DOHH2 (cell line): ENCODE measurements at regions not wholly inside any gene's neighbourhood (a gene's known extent, or its start where the extent isn't known, plus 50 kb on each side); places are given as distances from the start of the nearest gene placed in this dataset.

Source experiments
- H3F3A ChIP-seq: fragments of 200-600 bp; sonication (generic), shearing (Covaris generic); 2 replicates; pipeline ENCODE4 v1.6.0; 2016; ENCODE audit warnings: antibody characterized with exemption, mild to moderate bottlenecking; ENCODE audit not compliant: control insufficient read depth, insufficient read depth
- H3K27ac ChIP-seq: fragments of 200-600 bp; sonication (generic); 2 replicates; pipeline ENCODE4 v1.5.1; 2014; ENCODE audit warnings: low read depth, mild to moderate bottlenecking, low read length, moderate library complexity
- H3K27me3 ChIP-seq: fragments of 200-600 bp; sonication (generic); 2 replicates; pipeline ENCODE4 v1.6.1; 2014; ENCODE audit warnings: mild to moderate bottlenecking, low read length, mixed read lengths; ENCODE audit not compliant: control insufficient read depth
- H3K36me3 ChIP-seq: fragments of 200-600 bp; sonication (generic); 2 replicates; pipeline ENCODE4 v1.6.1; 2014; ENCODE audit warnings: mild to moderate bottlenecking, low read length, moderate library complexity, mixed read lengths; ENCODE audit not compliant: control insufficient read depth
- H3K4me1 ChIP-seq: fragments of 200-600 bp; sonication (generic); 2 replicates; pipeline ENCODE4 v1.6.1; 2014; ENCODE audit warnings: mild to moderate bottlenecking, low read length, mixed read lengths; ENCODE audit not compliant: control insufficient read depth
- H3K4me2 ChIP-seq: fragments of 200-600 bp; sonication (generic); 2 replicates; pipeline ENCODE4 v1.6.0; 2014; ENCODE audit warnings: mild to moderate bottlenecking, low read length, moderate library complexity
- H3K4me3 ChIP-seq: fragments of 200-600 bp; sonication (generic); 2 replicates; pipeline ENCODE4 v1.5.1; 2014; ENCODE audit warnings: mild to moderate bottlenecking, low read length, mixed read lengths
- H3K79me2 ChIP-seq: fragments of 200-600 bp; sonication (generic); 2 replicates; pipeline ENCODE4 v1.6.1; 2014; ENCODE audit warnings: mild to moderate bottlenecking, low read length, mixed read lengths; ENCODE audit not compliant: control insufficient read depth
- H3K9me2 ChIP-seq: fragments of 200-600 bp; sonication (generic); replicated peaks from 2 replicates; pipeline ENCODE4 v1.6.1; 2014; ENCODE audit warnings: mild to moderate bottlenecking, low read length, mixed read lengths; ENCODE audit not compliant: control insufficient read depth
- H3K9me3 ChIP-seq: fragments of 200-600 bp; sonication (generic); 2 replicates; pipeline ENCODE4 v1.6.1; 2014; ENCODE audit warnings: antibody characterized with exemption, low read length, mixed read lengths; ENCODE audit not compliant: control insufficient read depth, insufficient read depth
- H4K20me1 ChIP-seq: fragments of 200-600 bp; sonication (generic); 2 replicates; pipeline ENCODE4 v1.6.0; 2014; ENCODE audit warnings: low read depth, mild to moderate bottlenecking, antibody characterized with exemption, low read length, moderate library complexity; ENCODE audit not compliant: control insufficient read depth, insufficient read depth
- EZH2phosphoT487 ChIP-seq: fragments of 200-600 bp; sonication (generic); IDR thresholded peaks from 2 replicates; pipeline ENCODE4 v1.6.1; 2017; ENCODE audit warnings: borderline replicate concordance, mild to moderate bottlenecking, antibody characterized with exemption, low read length, moderate library complexity, mixed read lengths
- TF ChIP-seq, protein P1 (sequence below): fragments of 200-600 bp; sonication (generic); IDR thresholded peaks from one replicate; pipeline ENCODE4 v1.5.1; 2014; ENCODE audit warnings: antibody characterized with exemption, mild to moderate bottlenecking, low read depth, low read length; ENCODE audit not compliant: poor library complexity, severe bottlenecking

DNA sequence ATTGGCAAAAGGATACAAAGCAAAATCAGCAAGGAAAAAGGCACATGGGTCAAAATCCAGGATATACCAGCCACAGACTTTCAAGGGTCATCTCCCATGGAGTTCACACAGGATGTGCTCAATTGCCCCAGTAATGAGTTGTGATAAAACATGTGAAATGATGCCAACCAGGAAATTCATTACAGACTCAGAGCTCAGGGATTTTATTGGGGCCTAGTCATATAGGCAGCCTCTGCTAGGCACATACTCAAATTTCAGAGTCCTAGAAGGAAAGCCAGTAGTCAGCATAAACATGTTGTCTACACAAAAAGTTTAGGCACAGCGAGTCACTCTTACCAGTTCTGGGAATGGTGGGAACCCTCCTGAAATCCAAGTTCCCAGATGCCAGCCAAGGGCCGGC is 64.4 kb upstream of the OSBPL8 start:
- Histone ChIP-seq H3K36me3 (no peaks in the 10 kb centered on the region), H3K27me3 (peaks cover 6% of the 10 kb centered on the region; the same call in 1 of the 2 replicates), H3K27ac (no peak overlapping the region), H3K79me2 (no peaks in the 10 kb centered on the region), H3K4me1 (no peaks in the 10 kb centered on the region), H3K4me2 (no peak overlapping the region), H4K20me1 (no peaks in the 10 kb centered on the region), H3K9me2 (no peaks in the 10 kb centered on the region), H3K4me3 (no peak overlapping the region), H3K9me3 (no peaks in the 10 kb centered on the region), H3F3A (no peaks in the 10 kb centered on the region)
- no peak for TF ChIP-seq EZH2phosphoT487
- TF ChIP-seq, protein P1, sequence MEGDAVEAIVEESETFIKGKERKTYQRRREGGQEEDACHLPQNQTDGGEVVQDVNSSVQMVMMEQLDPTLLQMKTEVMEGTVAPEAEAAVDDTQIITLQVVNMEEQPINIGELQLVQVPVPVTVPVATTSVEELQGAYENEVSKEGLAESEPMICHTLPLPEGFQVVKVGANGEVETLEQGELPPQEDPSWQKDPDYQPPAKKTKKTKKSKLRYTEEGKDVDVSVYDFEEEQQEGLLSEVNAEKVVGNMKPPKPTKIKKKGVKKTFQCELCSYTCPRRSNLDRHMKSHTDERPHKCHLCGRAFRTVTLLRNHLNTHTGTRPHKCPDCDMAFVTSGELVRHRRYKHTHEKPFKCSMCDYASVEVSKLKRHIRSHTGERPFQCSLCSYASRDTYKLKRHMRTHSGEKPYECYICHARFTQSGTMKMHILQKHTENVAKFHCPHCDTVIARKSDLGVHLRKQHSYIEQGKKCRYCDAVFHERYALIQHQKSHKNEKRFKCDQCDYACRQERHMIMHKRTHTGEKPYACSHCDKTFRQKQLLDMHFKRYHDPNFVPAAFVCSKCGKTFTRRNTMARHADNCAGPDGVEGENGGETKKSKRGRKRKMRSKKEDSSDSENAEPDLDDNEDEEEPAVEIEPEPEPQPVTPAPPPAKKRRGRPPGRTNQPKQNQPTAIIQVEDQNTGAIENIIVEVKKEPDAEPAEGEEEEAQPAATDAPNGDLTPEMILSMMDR, result no peak

DNA sequence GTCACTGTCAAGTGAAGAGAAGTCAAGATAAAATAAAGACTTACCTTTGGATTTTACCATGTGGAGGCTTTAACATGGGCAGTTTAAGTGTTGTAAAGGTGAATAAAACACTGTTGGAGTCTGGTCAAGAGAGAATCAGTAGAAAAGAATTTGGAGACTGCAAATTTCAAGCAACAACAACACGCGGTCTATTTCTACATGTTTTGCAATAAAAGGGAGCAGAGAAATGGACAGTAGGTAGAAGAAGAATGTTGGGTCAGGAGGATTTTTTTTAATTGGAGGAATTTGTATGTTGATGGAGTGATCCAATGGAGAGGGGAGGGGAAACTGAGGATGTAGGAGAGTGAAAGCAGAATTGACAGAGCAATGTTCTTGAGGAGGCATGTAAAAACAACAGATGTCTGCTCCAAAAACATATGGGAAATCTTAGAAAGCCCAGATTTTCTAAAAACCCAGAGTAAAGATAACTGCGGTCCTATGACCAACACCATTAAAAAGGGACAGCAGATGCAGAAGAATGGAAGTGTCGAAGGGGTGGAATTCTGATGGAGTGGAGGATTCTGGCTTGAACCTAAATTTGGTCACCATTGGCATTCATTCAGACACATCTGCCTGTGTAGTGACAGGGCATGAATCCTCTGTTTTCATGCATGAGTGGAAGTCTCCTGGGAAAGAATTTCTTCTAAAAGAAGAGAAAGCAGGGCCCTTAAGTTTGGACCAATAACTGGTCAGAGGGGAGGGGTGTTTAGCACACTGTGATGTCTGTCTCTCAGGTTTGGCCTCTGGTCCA is 68.0 kb upstream of the OSBPL8 start:
- no peak overlapping the region for H3K27ac ChIP-seq
- H3K4me2 ChIP-seq, result no peak overlapping the region
- H3K9me2 ChIP-seq, result no peaks in the 10 kb centered on the region
- no peaks in the 10 kb centered on the region for H3F3A ChIP-seq
- no peaks in the 10 kb centered on the region for H3K79me2 ChIP-seq
- H3K4me3 ChIP-seq, result no peak overlapping the region
- peaks cover 6% of the 10 kb centered on the region; the same call in 1 of the 2 replicates for H3K27me3 ChIP-seq
- TF ChIP-seq, protein P1, result no peak
- no peak for TF ChIP-seq EZH2phosphoT487
- no peaks in the 10 kb centered on the region for H3K4me1 ChIP-seq
- no peaks in the 10 kb centered on the region for H3K9me3 ChIP-seq
- no peaks in the 10 kb centered on the region for H4K20me1 ChIP-seq
- no peaks in the 10 kb centered on the region for H3K36me3 ChIP-seq

DNA sequence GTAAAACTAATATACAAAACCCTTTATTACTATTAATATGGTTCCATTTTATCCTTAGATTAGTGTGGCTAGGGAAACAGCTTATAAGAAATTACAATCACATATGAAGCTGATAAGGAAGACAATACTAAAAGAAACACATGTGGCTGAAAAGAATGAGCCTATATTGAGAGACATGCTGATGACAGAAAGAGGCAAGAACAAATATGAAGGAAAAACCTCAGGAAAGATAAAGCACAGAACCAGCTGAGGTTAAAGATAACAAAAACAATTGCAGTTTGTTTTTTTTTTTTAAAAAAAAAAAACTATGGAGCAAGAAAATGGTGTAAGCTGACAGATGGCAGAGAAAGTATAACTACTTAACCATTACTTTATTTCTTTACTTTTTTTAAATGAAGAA is 69.2 kb upstream of the OSBPL8 start:
- Histone ChIP-seq H3K27me3 (peaks cover 6% of the 10 kb centered on the region; the same call in 1 of the 2 replicates), H3K9me3 (no peaks in the 10 kb centered on the region), H3K4me1 (no peaks in the 10 kb centered on the region), H3K9me2 (no peaks in the 10 kb centered on the region), H3K4me2 (no peak overlapping the region), H3F3A (no peaks in the 10 kb centered on the region), H3K36me3 (no peaks in the 10 kb centered on the region), H3K27ac (no peak overlapping the region), H3K4me3 (no peak overlapping the region), H4K20me1 (no peaks in the 10 kb centered on the region), H3K79me2 (no peaks in the 10 kb centered on the region)
- TF ChIP-seq, protein P1, result no peak
- TF ChIP-seq EZH2phosphoT487, result no peak
